IMR-90 (cell line): ENCODE measurements at regions not wholly inside any gene's neighbourhood (a gene's known extent, or its start where the extent isn't known, plus 50 kb on each side); places are given as distances from the start of the nearest gene placed in this dataset.

Experiments used
- ATAC-seq: fragments of 200-7000 bp; cut with Tn5 transposase; 2 replicates; pipeline ENCODE4 v1.9.1; 2020; ENCODE audit warnings: low read depth, mild to moderate bottlenecking, moderate library complexity
- BruUV-seq: library from RNA; stranded (reverse); fragments of 400-500 nt; replicated peaks from 2 replicates; lab custom pipeline; 2021; lab: Mats Ljungman, UMichigan
- CTCF ChIA-PET: fragments of 300-600 bp; formaldehyde crosslinking; extraction: SDS; loops from one replicate; lab custom pipeline; 2021; ENCODE audit warnings: antibody characterized with exemption; lab: Yijun Ruan, JAX
- POLR2A ChIA-PET: fragments of 300-600 bp; sonication (Branson Sonifier 250); formaldehyde crosslinking; loops from one replicate; lab custom pipeline; 2022; ENCODE audit warnings: antibody characterized with exemption; ENCODE audit not compliant: unreplicated experiment; lab: Charles Lee
- DNase-seq: peaks from one replicate; pipeline ENCODE4 v3.0.0; 2013
- H2AFZ ChIP-seq: replicated peaks from 2 replicates; pipeline ENCODE3; 2013; ENCODE audit warnings: low read length, mild to moderate bottlenecking; ENCODE audit not compliant: poor library complexity
- H2AK5ac ChIP-seq: 2 replicates; pipeline ENCODE4 v1.6.1; 2013; ENCODE audit warnings: low read depth, low read length, inconsistent platforms
- H2AK9ac ChIP-seq: replicated peaks from 2 replicates; pipeline ENCODE3; 2013; ENCODE audit warnings: mild to moderate bottlenecking, low read depth, low read length, moderate library complexity; ENCODE audit not compliant: poor library complexity
- H2BK120ac ChIP-seq: 2 replicates; pipeline ENCODE4 v1.6.1; 2013; ENCODE audit warnings: low read depth, low read length, inconsistent platforms
- H2BK15ac ChIP-seq: 3 replicates; pipeline ENCODE4 v1.6.1; 2013; ENCODE audit warnings: low read depth, low read length, inconsistent platforms
- H2BK20ac ChIP-seq: 2 replicates; pipeline ENCODE4 v1.6.1; 2013; ENCODE audit warnings: low read depth, mild to moderate bottlenecking, inconsistent platforms, low read length, moderate library complexity
- H2BK5ac ChIP-seq: 2 replicates; pipeline ENCODE4 v1.6.1; 2013; ENCODE audit warnings: mild to moderate bottlenecking, low read depth, low read length, inconsistent platforms; ENCODE audit not compliant: poor library complexity, severe bottlenecking
- H3K14ac ChIP-seq: replicated peaks from 2 replicates; pipeline ENCODE4 v1.6.1; 2013; ENCODE audit warnings: low read depth, low read length, inconsistent platforms
- H3K18ac ChIP-seq: 2 replicates; pipeline ENCODE4 v1.6.1; 2013; ENCODE audit warnings: low read depth, low read length, control low read depth
- H3K23ac ChIP-seq: 2 replicates; pipeline ENCODE4 v1.6.1; 2013; ENCODE audit warnings: low read depth, low read length, inconsistent platforms
- H3K27ac ChIP-seq: 2 replicates; pipeline ENCODE4 v1.5.1; 2013; ENCODE audit warnings: mild to moderate bottlenecking, control low read depth, low read length; ENCODE audit not compliant: insufficient read depth
- H3K27me3 ChIP-seq: 2 replicates; pipeline ENCODE4 v1.6.1; 2013; ENCODE audit warnings: low read length; ENCODE audit not compliant: control insufficient read depth, insufficient read depth
- H3K36me3 ChIP-seq: 2 replicates; pipeline ENCODE4 v1.6.1; 2013; ENCODE audit warnings: low read length, mixed read lengths; ENCODE audit not compliant: control insufficient read depth, insufficient read depth
- H3K4ac ChIP-seq: 2 replicates; pipeline ENCODE4 v1.6.1; 2013; ENCODE audit warnings: low read depth, low read length, inconsistent platforms
- H3K4me1 ChIP-seq: 2 replicates; pipeline ENCODE4 v1.6.1; 2013; ENCODE audit warnings: low read length, mixed read lengths; ENCODE audit not compliant: control insufficient read depth, insufficient read depth
- H3K4me2 ChIP-seq: 2 replicates; pipeline ENCODE4 v1.6.1; 2013; ENCODE audit warnings: low read depth, mild to moderate bottlenecking, control low read depth, low read length, moderate library complexity
- H3K4me3 ChIP-seq: 2 replicates; pipeline ENCODE4 v1.5.1; 2013; ENCODE audit warnings: low read depth, mild to moderate bottlenecking, control low read depth, low read length, moderate library complexity; ENCODE audit not compliant: insufficient read depth
- H3K56ac ChIP-seq: 2 replicates; pipeline ENCODE4 v1.6.1; 2013; ENCODE audit warnings: low read length, inconsistent platforms; ENCODE audit not compliant: insufficient read depth; ENCODE audit errors: extremely low read depth
- H3K79me1 ChIP-seq, 2 experiments: 2 replicates each; pipeline ENCODE4 v1.6.1; 2013; ENCODE audit warnings: low read length in 2 of 2, inconsistent platforms in 1 of 2, low read depth in 1 of 2
- H3K9ac ChIP-seq: 2 replicates; pipeline ENCODE4 v1.6.1; 2013; ENCODE audit warnings: low read depth, low read length, control low read depth
- H3K9me1 ChIP-seq: 2 replicates; pipeline ENCODE4 v1.6.1; 2013; ENCODE audit warnings: low read length, inconsistent platforms; ENCODE audit not compliant: insufficient read depth
- H3K9me3 ChIP-seq: 2 replicates; pipeline ENCODE4 v1.6.1; 2013; ENCODE audit warnings: low read length; ENCODE audit not compliant: control insufficient read depth, insufficient read depth
- H4K20me1 ChIP-seq: 2 replicates; pipeline ENCODE4 v1.6.1; 2013; ENCODE audit warnings: low read length, inconsistent platforms; ENCODE audit not compliant: insufficient read depth
- H4K5ac ChIP-seq: 2 replicates; pipeline ENCODE4 v1.6.1; 2013; ENCODE audit warnings: mild to moderate bottlenecking, low read depth, low read length, control low read depth
- H4K8ac ChIP-seq, 2 experiments: 2 replicates each; pipeline ENCODE4 v1.6.1; 2013; ENCODE audit warnings: low read depth in 2 of 2, low read length in 2 of 2, control low read depth in 1 of 2, inconsistent platforms in 1 of 2
- H4K91ac ChIP-seq: 2 replicates; pipeline ENCODE4 v1.6.1; 2013; ENCODE audit warnings: low read depth, low read length, inconsistent platforms; ENCODE audit not compliant: insufficient read depth
- CEBPB ChIP-seq: IDR thresholded peaks from 2 replicates; pipeline ENCODE4 v1.6.1; 2012; ENCODE audit warnings: low read depth, low read length, improper control_type of control experiment
- CHD1 ChIP-seq: IDR thresholded peaks from 2 replicates; pipeline ENCODE4 v1.6.1; 2012; ENCODE audit warnings: low read depth, low read length, improper control_type of control experiment
- MXI1 ChIP-seq: IDR thresholded peaks from 2 replicates; pipeline ENCODE4 v1.6.1; 2012; ENCODE audit warnings: low read depth, mild to moderate bottlenecking, low read length, moderate library complexity, borderline replicate concordance
- NFE2L2 ChIP-seq: fragments of 150-350 bp; IDR thresholded peaks from 2 replicates; pipeline ENCODE4 v1.6.1; 2016; ENCODE audit warnings: low read depth, mild to moderate bottlenecking, low read length
- POLR2A ChIP-seq: IDR thresholded peaks from 2 replicates; pipeline ENCODE4 v1.6.1; 2012; ENCODE audit warnings: mild to moderate bottlenecking, low read depth, low read length
- WGBS, 2 experiments: methylation state at CpG; one replicate each; pipeline versions ENCODE4 v1.1.5 to v1.1.7; 2013; ENCODE audit warnings: missing lambda C conversion rate in 2 of 2; ENCODE audit not compliant: insufficient read length in 1 of 2; ENCODE audit errors: extremely low coverage in 2 of 2; 5-methylcytosine and 5-hydroxymethylcytosine counted together
- dilution Hi-C: fragments of 300-500 bp; cut with HindIII; formaldehyde crosslinking; loops from one replicate; pipeline ENCODE4 v1.14.3; 2018; ENCODE audit warnings: low sequenced_read_pairs; ENCODE audit not compliant: unreplicated experiment
- in situ Hi-C: fragments of 300-500 bp; cut with MboI; formaldehyde crosslinking; loops from 3 replicates; pipeline ENCODE4 v1.14.3; 2019; ENCODE audit warnings: low sequenced_read_pairs, inconsistent platforms, mixed read lengths
- intact Hi-C: fragments of 100-400 bp; cut with micrococcal nuclease; formaldehyde crosslinking; loops from 2 replicates; pipeline ENCODE4 v1.10.0; 2022
- TF ChIP-seq, protein P1 (sequence below): conservative IDR thresholded peaks from 2 replicates; pipeline ENCODE4 v1.5.1; 2012; ENCODE audit warnings: mild to moderate bottlenecking, low read depth, low read length, improper control_type of control experiment
- TF ChIP-seq, protein P2 (sequence below): fragments of 150-350 bp; IDR thresholded peaks from 2 replicates; pipeline ENCODE4 v1.6.1; 2017; ENCODE audit warnings: mild to moderate bottlenecking, antibody characterized with exemption, low read length, low read depth

DNA sequence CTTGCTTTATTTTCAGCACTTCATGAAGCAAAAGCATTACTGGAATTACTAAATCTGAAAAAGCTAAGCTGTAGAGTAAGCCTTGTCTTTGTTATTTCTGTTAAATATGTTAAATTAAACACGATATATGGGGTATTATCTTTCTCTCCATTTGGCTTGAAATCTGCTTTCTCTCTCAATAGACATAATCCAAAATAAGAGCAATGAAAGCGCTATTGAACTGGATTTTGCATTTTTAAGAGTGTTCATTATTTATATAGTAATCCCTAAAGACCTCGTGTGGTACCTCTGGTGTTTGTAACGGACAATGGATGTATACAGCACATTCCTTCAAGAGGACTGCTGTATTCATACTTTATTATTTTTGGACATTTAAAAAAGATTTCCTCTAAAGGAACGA lies 91.5 kb upstream of the KCNE2 start:
- Histone ChIP-seq H2BK120ac (no peak overlapping the region), H2AK5ac (no peak overlapping the region), H3K4me1 (no peaks in the 10 kb centered on the region), H2BK5ac (no peak overlapping the region), H3K79me1 (no peaks in the 10 kb centered on the region), H4K91ac (no peak overlapping the region), H3K27me3 (peaks cover 30% of the 10 kb centered on the region), H2AFZ (no peak overlapping the region), H2AK9ac (no peak overlapping the region), H3K4me2 (no peak overlapping the region), H2BK20ac (no peak overlapping the region), H3K9me3 (no peaks in the 10 kb centered on the region; the same call in 1 of the 2 replicates), H4K20me1 (no peaks in the 10 kb centered on the region), H2BK15ac (no peak overlapping the region), H3K4me3 (no peak overlapping the region), H3K4ac (no peak overlapping the region), H3K9ac (no peak overlapping the region), H3K36me3 (no peaks in the 10 kb centered on the region), H3K9me1 (no peaks in the 10 kb centered on the region), H3K14ac (no peak overlapping the region), H4K8ac (no peak overlapping the region), H3K27ac (no peak overlapping the region), H4K5ac (no peak overlapping the region), H3K18ac (no peak overlapping the region), H3K56ac (no peak overlapping the region), H3K23ac (no peak overlapping the region)
- CTCF ChIA-PET, result interaction anchor here (0.6 kb wide), 1 partner anchor 70 kb away, joined by 3 read pairs; no protein-coding TSS in a partner anchor
- in situ Hi-C loops, result no loop called here
- no CpG with 5 or more reads among the region's 5 CpGs for WGBS, 2 experiments
- dilution Hi-C loops, result no loop called here
- TF ChIP-seq, protein P1, sequence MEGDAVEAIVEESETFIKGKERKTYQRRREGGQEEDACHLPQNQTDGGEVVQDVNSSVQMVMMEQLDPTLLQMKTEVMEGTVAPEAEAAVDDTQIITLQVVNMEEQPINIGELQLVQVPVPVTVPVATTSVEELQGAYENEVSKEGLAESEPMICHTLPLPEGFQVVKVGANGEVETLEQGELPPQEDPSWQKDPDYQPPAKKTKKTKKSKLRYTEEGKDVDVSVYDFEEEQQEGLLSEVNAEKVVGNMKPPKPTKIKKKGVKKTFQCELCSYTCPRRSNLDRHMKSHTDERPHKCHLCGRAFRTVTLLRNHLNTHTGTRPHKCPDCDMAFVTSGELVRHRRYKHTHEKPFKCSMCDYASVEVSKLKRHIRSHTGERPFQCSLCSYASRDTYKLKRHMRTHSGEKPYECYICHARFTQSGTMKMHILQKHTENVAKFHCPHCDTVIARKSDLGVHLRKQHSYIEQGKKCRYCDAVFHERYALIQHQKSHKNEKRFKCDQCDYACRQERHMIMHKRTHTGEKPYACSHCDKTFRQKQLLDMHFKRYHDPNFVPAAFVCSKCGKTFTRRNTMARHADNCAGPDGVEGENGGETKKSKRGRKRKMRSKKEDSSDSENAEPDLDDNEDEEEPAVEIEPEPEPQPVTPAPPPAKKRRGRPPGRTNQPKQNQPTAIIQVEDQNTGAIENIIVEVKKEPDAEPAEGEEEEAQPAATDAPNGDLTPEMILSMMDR, result no peak
- no peak for TF ChIP-seq CEBPB
- TF ChIP-seq NFE2L2, result no peak
- TF ChIP-seq, protein P2, sequence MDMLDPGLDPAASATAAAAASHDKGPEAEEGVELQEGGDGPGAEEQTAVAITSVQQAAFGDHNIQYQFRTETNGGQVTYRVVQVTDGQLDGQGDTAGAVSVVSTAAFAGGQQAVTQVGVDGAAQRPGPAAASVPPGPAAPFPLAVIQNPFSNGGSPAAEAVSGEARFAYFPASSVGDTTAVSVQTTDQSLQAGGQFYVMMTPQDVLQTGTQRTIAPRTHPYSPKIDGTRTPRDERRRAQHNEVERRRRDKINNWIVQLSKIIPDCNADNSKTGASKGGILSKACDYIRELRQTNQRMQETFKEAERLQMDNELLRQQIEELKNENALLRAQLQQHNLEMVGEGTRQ, result no peak
- TF ChIP-seq POLR2A, result no peak
- TF ChIP-seq CHD1, result no peak
- TF ChIP-seq MXI1, result no peak
- ATAC-seq (no peak), DNase-seq (no peak)
- POLR2A ChIA-PET, result no interaction called here
- BruUV-seq, result no TSS peak
- intact Hi-C loops, result no loop called here
